H1 (cell line): ENCODE measurements at regions not wholly inside any gene's neighbourhood (a gene's known extent, or its start where the extent isn't known, plus 50 kb on each side); places are given as distances from the start of the nearest gene placed in this dataset.

Source experiments
- CTCF ChIA-PET: fragments of 300-600 bp; sonication (Branson Sonifier 250); formaldehyde crosslinking; loops from one replicate; lab custom pipeline; 2021; ENCODE audit not compliant: partially characterized antibody; lab: Charles Lee
- POLR2A ChIA-PET: fragments of 300-600 bp; sonication (Branson Sonifier 250); formaldehyde crosslinking; loops from one replicate; lab custom pipeline; 2021; ENCODE audit warnings: inconsistent platforms; ENCODE audit not compliant: partially characterized antibody; lab: Charles Lee
- DNase-seq, 2 experiments: peaks; one replicate each; pipeline versions ENCODE4 v3.0.0 to v3.0.0-alpha.2; 2010 to 2022; ENCODE audit warnings: low spot score in 2 of 2, low read depth in 1 of 2, mixed read lengths in 1 of 2
- FAIRE-seq: peaks from 2 replicates; lab custom pipeline; 2011; peaks lifted over from hg19 to GRCh38; lab: Jason Lieb, UNC
- H2AFZ ChIP-seq: 2 replicates; pipeline ENCODE4 v1.8.1; 2012; ENCODE audit warnings: low read length, inconsistent platforms
- H2AK5ac ChIP-seq: 2 replicates; pipeline ENCODE4 v1.6.1; 2013; ENCODE audit warnings: low read depth, low read length
- H2BK120ac ChIP-seq: replicated peaks from 2 replicates; pipeline ENCODE3; 2013; ENCODE audit warnings: low read depth, low read length, inconsistent platforms
- H2BK12ac ChIP-seq: 2 replicates; pipeline ENCODE4 v1.6.1; 2013; ENCODE audit warnings: low read depth, low read length
- H2BK15ac ChIP-seq: 2 replicates; pipeline ENCODE4 v1.6.1; 2013; ENCODE audit warnings: low read length
- H2BK20ac ChIP-seq: 2 replicates; pipeline ENCODE4 v1.6.1; 2013; ENCODE audit warnings: low read length
- H2BK5ac ChIP-seq: 2 replicates; pipeline ENCODE4 v1.6.1; 2013; ENCODE audit warnings: low read depth, low read length
- H3K14ac ChIP-seq: 2 replicates; pipeline ENCODE4 v1.6.1; 2013; ENCODE audit warnings: inconsistent platforms; ENCODE audit not compliant: insufficient read length
- H3K18ac ChIP-seq: 2 replicates; pipeline ENCODE4 v1.6.1; 2013; ENCODE audit warnings: low read length; ENCODE audit errors: extremely low read depth
- H3K23ac ChIP-seq: 2 replicates; pipeline ENCODE4 v1.6.1; 2013; ENCODE audit warnings: inconsistent platforms; ENCODE audit not compliant: insufficient read length
- H3K23me2 ChIP-seq: 2 replicates; pipeline ENCODE4 v1.6.1; 2013; ENCODE audit warnings: low read depth, low read length
- H3K27ac ChIP-seq: 2 replicates; pipeline ENCODE4 v1.6.1; 2011; ENCODE audit warnings: low read depth, low read length, inconsistent platforms
- H3K27me3 ChIP-seq, 4 experiments: replicated peaks in 1 of 4; 1 replicate in 1 of 4; 2 replicates in 3 of 4; pipeline versions ENCODE4 v1.6.1 to v1.8.1; 2011 to 2013; ENCODE audit warnings: low read length in 3 of 4, mild to moderate bottlenecking in 3 of 4, inconsistent platforms in 2 of 4, mixed read lengths in 2 of 4, moderate library complexity in 1 of 4; ENCODE audit not compliant: control insufficient read depth in 3 of 4, insufficient read depth in 3 of 4; ENCODE audit errors: extremely low read depth in 1 of 4
- H3K36me3 ChIP-seq, 4 experiments: 2 replicates each; pipeline versions ENCODE4 v1.6.1 to v1.8.1; 2011 to 2013; ENCODE audit warnings: mild to moderate bottlenecking in 4 of 4, low read length in 3 of 4, moderate library complexity in 2 of 4, control low read depth in 1 of 4, inconsistent platforms in 1 of 4; ENCODE audit not compliant: insufficient read depth in 4 of 4, control insufficient read depth in 2 of 4
- H3K4ac ChIP-seq: replicated peaks from 2 replicates; pipeline ENCODE3; 2013; ENCODE audit warnings: low read length, low read depth, mixed read lengths, inconsistent platforms; ENCODE audit not compliant: insufficient read length
- H3K4me1 ChIP-seq, 4 experiments: replicated peaks in 1 of 4; 1 replicate in 1 of 4; 2 replicates in 3 of 4; pipeline versions ENCODE4 v1.6.1 to v1.8.1; 2011 to 2013; ENCODE audit warnings: low read length in 3 of 4, inconsistent platforms in 2 of 4, mixed read lengths in 1 of 4; ENCODE audit not compliant: insufficient read depth in 4 of 4, control insufficient read depth in 3 of 4
- H3K4me2 ChIP-seq, 2 experiments: 2 replicates each; pipeline versions ENCODE4 v1.6.1 to v1.8.1; 2011 to 2013; ENCODE audit warnings: low read depth in 2 of 2, low read length in 2 of 2, control low read depth in 1 of 2, inconsistent platforms in 1 of 2, mild to moderate bottlenecking in 1 of 2; ENCODE audit not compliant: insufficient read depth in 1 of 2
- H3K4me3 ChIP-seq, 4 experiments: fragments of 200-600, 300-600 bp in 1 of 4; sonication (generic), shearing (Covaris generic), sonication (Bioruptor Twin) in 1 of 4; 2 replicates each; pipeline versions ENCODE4 v1.5.1 to v1.8.1; 2011 to 2016; ENCODE audit warnings: low read length in 4 of 4, low read depth in 3 of 4, control low read depth in 2 of 4, inconsistent platforms in 2 of 4, mild to moderate bottlenecking in 2 of 4, mixed read lengths in 1 of 4, moderate library complexity in 1 of 4; ENCODE audit not compliant: insufficient read depth in 2 of 4; ENCODE audit errors: extremely low read depth in 1 of 4
- H3K56ac ChIP-seq: replicated peaks from 2 replicates; pipeline ENCODE3; 2013; ENCODE audit warnings: low read depth, mild to moderate bottlenecking, mixed read lengths, low read length, inconsistent platforms; ENCODE audit not compliant: insufficient read length
- H3K79me1 ChIP-seq: 2 replicates; pipeline ENCODE4 v1.6.1; 2013; ENCODE audit warnings: low read depth, low read length, control low read depth
- H3K79me2 ChIP-seq, 2 experiments: 2 replicates each; pipeline versions ENCODE4 v1.6.1 to v1.8.1; 2012 to 2013; ENCODE audit warnings: low read length in 2 of 2, mild to moderate bottlenecking in 2 of 2, inconsistent platforms in 1 of 2; ENCODE audit not compliant: insufficient read depth in 2 of 2, control insufficient read depth in 1 of 2
- H3K9ac ChIP-seq, 4 experiments: replicated peaks in 1 of 4; 1 replicate in 1 of 4; 2 replicates in 3 of 4; pipeline versions ENCODE4 v1.6.1 to v1.8.1; 2011 to 2013; ENCODE audit warnings: low read depth in 3 of 4, low read length in 3 of 4, control low read depth in 2 of 4, mild to moderate bottlenecking in 2 of 4, moderate library complexity in 2 of 4, inconsistent platforms in 1 of 4; ENCODE audit errors: extremely low read depth in 1 of 4
- H3K9me3 ChIP-seq, 2 experiments: 2 replicates each; pipeline versions ENCODE4 v1.6.1 to v1.8.1; 2012 to 2013; ENCODE audit warnings: mild to moderate bottlenecking in 2 of 2, moderate library complexity in 2 of 2, control low read depth in 1 of 2, inconsistent platforms in 1 of 2, low read depth in 1 of 2, low read length in 1 of 2, mixed read lengths in 1 of 2; ENCODE audit not compliant: insufficient read depth in 2 of 2
- H4K20me1 ChIP-seq, 2 experiments: replicated peaks in 1 of 2; 2 replicates each; pipeline versions ENCODE3 to v1.8.1; 2011 to 2013; ENCODE audit warnings: inconsistent platforms in 2 of 2, low read length in 2 of 2, mild to moderate bottlenecking in 1 of 2; ENCODE audit not compliant: insufficient read depth in 2 of 2, control insufficient read depth in 1 of 2
- H4K5ac ChIP-seq: 2 replicates; pipeline ENCODE4 v1.6.1; 2013; ENCODE audit warnings: low read length, low read depth, mixed read lengths, inconsistent platforms; ENCODE audit not compliant: insufficient read length
- H4K8ac ChIP-seq: 2 replicates; pipeline ENCODE4 v1.8.0; 2013; ENCODE audit warnings: mild to moderate bottlenecking, moderate library complexity, low read length, inconsistent platforms; ENCODE audit not compliant: insufficient read depth; ENCODE audit errors: extremely low read depth
- H4K91ac ChIP-seq: replicated peaks from 2 replicates; pipeline ENCODE3; 2013; ENCODE audit warnings: low read length, mixed read lengths, inconsistent platforms; ENCODE audit not compliant: insufficient read length
- ATF2 ChIP-seq: IDR thresholded peaks from 2 replicates; pipeline ENCODE4 v1.6.1; 2012; ENCODE audit warnings: low read length, inconsistent platforms
- CHD2 ChIP-seq: IDR thresholded peaks from 2 replicates; pipeline ENCODE4 v1.6.1; 2012; ENCODE audit warnings: low read length, improper control_type of control experiment
- GABPA ChIP-seq: IDR thresholded peaks from 2 replicates; pipeline ENCODE4 v1.6.1; 2011; ENCODE audit warnings: mild to moderate bottlenecking, low read length, moderate library complexity, borderline replicate concordance; ENCODE audit not compliant: insufficient read depth
- RAD21 ChIP-seq, 2 experiments: IDR thresholded peaks in 1 of 2; conservative IDR thresholded peaks in 1 of 2; 2 replicates each; pipeline ENCODE4 v1.6.1; 2011; ENCODE audit warnings: low read depth in 2 of 2, low read length in 2 of 2, improper control_type of control experiment in 1 of 2, inconsistent platforms in 1 of 2, mild to moderate bottlenecking in 1 of 2, moderate library complexity in 1 of 2
- RBBP5 ChIP-seq: IDR thresholded peaks from 2 replicates; pipeline ENCODE4 v1.7.1; 2012; ENCODE audit warnings: low read depth, mild to moderate bottlenecking, inconsistent platforms, low read length, moderate library complexity, borderline replicate concordance
- SIN3A ChIP-seq, 2 experiments: IDR thresholded peaks in 1 of 2; conservative IDR thresholded peaks in 1 of 2; 2 replicates each; pipeline ENCODE4 v1.6.1; 2011 to 2012; ENCODE audit warnings: low read length in 2 of 2, improper control_type of control experiment in 1 of 2, low read depth in 1 of 2, mild to moderate bottlenecking in 1 of 2
- SIRT6 ChIP-seq: IDR thresholded peaks from one replicate; pipeline ENCODE4 v1.7.1; 2012; ENCODE audit warnings: low read length, inconsistent platforms
- TAF1 ChIP-seq: IDR thresholded peaks from 2 replicates; pipeline ENCODE4 v1.6.1; 2011; ENCODE audit warnings: mild to moderate bottlenecking, low read depth, low read length
- whole genome bisulfite sequencing, 2 experiments: shearing (Covaris generic) in 1 of 2; methylation state at CpG; one replicate each; pipeline versions ENCODE4 v1.1.6 to v1.1.7; 2013 to 2015; ENCODE audit warnings: low lambda C conversion rate in 2 of 2, mixed read lengths in 2 of 2, inconsistent platforms in 1 of 2, low coverage in 1 of 2, missing lambda C conversion rate in 1 of 2; ENCODE audit not compliant: insufficient replicate concordance in 2 of 2, insufficient coverage in 1 of 2, insufficient read length in 1 of 2; ENCODE audit errors: extremely low coverage in 1 of 2, missing lambda C conversion rate in 1 of 2; 5-methylcytosine and 5-hydroxymethylcytosine counted together

- H3K4me3 ChIP-seq = no peak overlapping the region
- no peaks in the 10 kb centered on the region for H3K79me1 ChIP-seq
- H2AK5ac ChIP-seq = no peak overlapping the region
- no peaks in the 10 kb centered on the region; a peak in 1 of 7 replicates for H3K27me3 ChIP-seq
- no peak overlapping the region for H2BK120ac ChIP-seq
- no peaks in the 10 kb centered on the region for H4K20me1 ChIP-seq
- H3K23me2 ChIP-seq = no peaks in the 10 kb centered on the region; the same call in 1 of the 2 replicates
- ChIA-PET CTCF (no interaction called here), POLR2A (no interaction called here)
- H3K23ac ChIP-seq = no peak overlapping the region
- no peak overlapping the region for H3K27ac ChIP-seq
- no peak overlapping the region for H2BK20ac ChIP-seq
- H2BK12ac ChIP-seq = no peak overlapping the region
- no peak overlapping the region for H2BK5ac ChIP-seq
- no peak overlapping the region for H2BK15ac ChIP-seq
- H4K8ac ChIP-seq = no peak overlapping the region
- H3K4me2 ChIP-seq = no peak overlapping the region
- H3K79me2 ChIP-seq = no peaks in the 10 kb centered on the region
- H2AFZ ChIP-seq = no peak overlapping the region
- no peak for FAIRE-seq
- H3K56ac ChIP-seq = no peak overlapping the region
- peaks cover 0 to 2% (median 0%) of the 10 kb centered on the region in 4 experiments; a peak in 1 of 7 replicates for H3K4me1 ChIP-seq
- no peak overlapping the region for H3K14ac ChIP-seq
- no peak overlapping the region for H3K4ac ChIP-seq
- TF ChIP-seq CHD2 (no peak), GABPA (no peak), ATF2 (no peak), SIN3A (conservative IDR thresholded peaks at IDR 0.05 in 1 of 2, IDR thresholded peaks at IDR 0.05 in 1 of 2; ENCODE audit: low read depth in 1 of 2, low read length in 2 of 2) (no peak), RAD21 (IDR thresholded peaks at IDR 0.05 in 1 of 2, conservative IDR thresholded peaks at IDR 0.05 in 1 of 2; ENCODE audit: low read depth in 2 of 2, low read length in 2 of 2) (no peak), TAF1 (no peak), SIRT6 (no peak), RBBP5 (no peak)
- TF ChIP-seq, all 59 proteins: peak for 0
- H3K9ac ChIP-seq = no peak overlapping the region
- no peaks in the 10 kb centered on the region for H3K36me3 ChIP-seq
- no peak for DNase-seq
- H4K5ac ChIP-seq = no peak overlapping the region
- no peak overlapping the region for H3K18ac ChIP-seq
- 90% methylated on average over 3 of the region's 4 CpGs; no CpG with 5 or more reads in 1 of the 2 experiments for WGBS, 2 experiments
- no peaks in the 10 kb centered on the region for H3K9me3 ChIP-seq
- no peak overlapping the region for H4K91ac ChIP-seq
These were observed 372.2 kb downstream of the GXYLT1 start for GRCh38 chr12:41772478-41772877.
